ENCODE measurements at regions not wholly inside any gene's neighbourhood (a gene's known extent, or its start where the extent isn't known, plus 50 kb on each side); places are given as distances from the start of the nearest gene placed in this dataset.
A peak's percentile ranks its signal among the peaks of the same experiment; 100 is the strongest.
"Not testable (repeated sequence)": the region's sequence is repeated elsewhere in the genome, so short reads cannot be mapped to it uniquely, and the experiment has no call there.

GRCh38 chr16:88128556-88128955 is 177.3 kb downstream of the BANP start:
- DNase-seq (ENCODE audit: low spot score in 2 of 2) = no peak
- no peak for FAIRE-seq

GRCh38 chr16:88129133-88129532 is 177.9 kb downstream of the BANP start:
- DNase-seq (ENCODE audit: low spot score in 2 of 2); FAIRE-seq: not testable (repeated sequence)

GRCh38 chr16:88130016-88130415 is 178.8 kb downstream of the BANP start:
- no peak for DNase-seq (ENCODE audit: low spot score in 2 of 2)
- FAIRE-seq = no peak

- no peak for DNase-seq (ENCODE audit: low spot score in 2 of 2)
Observed at GRCh38 chr16:88130681-88131080, 179.4 kb downstream of the BANP start.

GRCh38 chr16:88131256-88131655 is 180.0 kb downstream of the BANP start:
- FAIRE-seq = no peak
- DNase-seq (ENCODE audit: low spot score in 2 of 2) = no peak

More at GRCh38 chr16:88130681-88131080, 179.4 kb downstream of the BANP start:
- no peak for FAIRE-seq

GRCh38 chr16:88131966-88132365 is 180.7 kb downstream of the BANP start:
- FAIRE-seq (no peak), DNase-seq (ENCODE audit: low spot score in 2 of 2) (no peak)

- DNase-seq (ENCODE audit: low spot score in 2 of 2) (no peak), FAIRE-seq (no peak)
Observed at GRCh38 chr16:88132836-88133506, 181.7 kb downstream of the BANP start.

- DNase-seq (ENCODE audit: low spot score in 2 of 2) = no peak
- peak; percentile 98 for FAIRE-seq
Observed at GRCh38 chr16:88133507-88133843, 182.2 kb downstream of the BANP start.

- not testable (repeated sequence) for FAIRE-seq; DNase-seq (ENCODE audit: low spot score in 2 of 2)
Observed at GRCh38 chr16:88134172-88134898, 183.1 kb downstream of the BANP start.

- not testable (repeated sequence) for DNase-seq (ENCODE audit: low spot score in 2 of 2); FAIRE-seq
Observed at GRCh38 chr16:88134899-88135682, 183.9 kb downstream of the BANP start.

GRCh38 chr16:88136211-88136713 is 185.0 kb downstream of the BANP start:
- DNase-seq (ENCODE audit: low spot score in 2 of 2); FAIRE-seq: not testable (repeated sequence)

GRCh38 chr16:88136939-88137338 is 185.7 kb downstream of the BANP start:
- not testable (repeated sequence) for FAIRE-seq; DNase-seq (ENCODE audit: low spot score in 2 of 2)

GRCh38 chr16:88139141-88139540 is 187.9 kb downstream of the BANP start:
- not testable (repeated sequence) for DNase-seq (ENCODE audit: low spot score in 2 of 2); FAIRE-seq

- not testable (repeated sequence) for FAIRE-seq; DNase-seq (ENCODE audit: low spot score in 2 of 2)
Observed at GRCh38 chr16:88140195-88140594, 189.0 kb downstream of the BANP start.

GRCh38 chr16:88141580-88141979 is 190.3 kb downstream of the BANP start:
- DNase-seq (ENCODE audit: low spot score in 2 of 2) (no peak), FAIRE-seq (no peak)

- not testable (repeated sequence) for FAIRE-seq; DNase-seq (ENCODE audit: low spot score in 2 of 2)
Observed at GRCh38 chr16:88142056-88142935, 191.1 kb downstream of the BANP start.

- not testable (repeated sequence) for DNase-seq (ENCODE audit: low spot score in 2 of 2); FAIRE-seq
Observed at GRCh38 chr16:88143122-88144027, 192.1 kb downstream of the BANP start.

GRCh38 chr16:88144028-88144511 is 192.8 kb downstream of the BANP start:
- no peak for DNase-seq (ENCODE audit: low spot score in 2 of 2)
- no peak for FAIRE-seq

- not testable (repeated sequence) for FAIRE-seq
Observed at GRCh38 chr16:88145376-88145775, 194.1 kb downstream of the BANP start.

More at GRCh38 chr16:88145376-88145775, 194.1 kb downstream of the BANP start:
- DNase-seq (ENCODE audit: low spot score in 2 of 2) = not testable (repeated sequence)
